SK-N-SH (cell line): ENCODE measurements at regions not wholly inside any gene's neighbourhood (a gene's known extent, or its start where the extent isn't known, plus 50 kb on each side); places are given as distances from the start of the nearest gene placed in this dataset.

Source experiments
- CTCF ChIA-PET: fragments of 300-600, 350-600 bp; formaldehyde crosslinking; extraction: SDS; loops from one replicate; lab custom pipeline; 2021; lab: Yijun Ruan, JAX
- POLR2A ChIA-PET: fragments of 350-600 bp; sonication (Branson Sonifier 250); formaldehyde crosslinking; extraction: SDS; loops from one replicate; lab custom pipeline; 2020; ENCODE audit warnings: antibody characterized with exemption, inconsistent platforms; lab: Yijun Ruan, JAX
- DNase-seq: peaks from one replicate; pipeline ENCODE4 v3.0.0; 2012
- H2AFZ ChIP-seq: fragments of 200-600 bp; sonication (generic); 2 replicates; pipeline ENCODE4 v1.8.1; 2016; ENCODE audit warnings: antibody characterized with exemption, mild to moderate bottlenecking, low read depth
- H3F3A ChIP-seq: fragments of 200-600 bp; sonication (generic); replicated peaks from 2 replicates; pipeline ENCODE3; 2016; ENCODE audit warnings: antibody characterized with exemption, mild to moderate bottlenecking; ENCODE audit not compliant: insufficient read depth
- H3K27ac ChIP-seq, 2 experiments: fragments of 200-500 bp in 1 of 2; fragments of 200-600 bp in 1 of 2; sonication (Bioruptor generic) in 1 of 2; sonication (generic), shearing (Covaris generic) in 1 of 2; 2 replicates each; pipeline versions ENCODE4 v1.5.1 to v1.6.1; 2014 to 2016; ENCODE audit warnings: low read depth in 2 of 2, inconsistent platforms in 1 of 2, low read length in 1 of 2, mild to moderate bottlenecking in 1 of 2, mixed read lengths in 1 of 2
- H3K27me3 ChIP-seq: fragments of 200-600 bp; sonication (generic), shearing (Covaris generic); 2 replicates; pipeline ENCODE4 v1.6.1; 2016; ENCODE audit warnings: mixed run types; ENCODE audit not compliant: insufficient read depth
- H3K36me3 ChIP-seq, 2 experiments: fragments of 200-500 bp in 1 of 2; fragments of 200-600 bp in 1 of 2; sonication (Bioruptor generic) in 1 of 2; sonication (generic) in 1 of 2; replicated peaks in 1 of 2; 2 replicates each; pipeline versions ENCODE3 to v1.5.1; 2014 to 2016; ENCODE audit warnings: low read length in 1 of 2, mild to moderate bottlenecking in 1 of 2; ENCODE audit not compliant: insufficient read depth in 2 of 2, control insufficient read depth in 1 of 2
- H3K4me1 ChIP-seq, 2 experiments: fragments of 200-500 bp in 1 of 2; fragments of 200-600 bp in 1 of 2; sonication (Bioruptor generic) in 1 of 2; sonication (generic), shearing (Covaris generic) in 1 of 2; 2 replicates each; pipeline versions ENCODE4 v1.5.1 to v1.6.1; 2014 to 2016; ENCODE audit warnings: low read depth in 1 of 2, low read length in 1 of 2, mixed run types in 1 of 2; ENCODE audit not compliant: insufficient read depth in 2 of 2, control insufficient read depth in 1 of 2
- H3K4me2 ChIP-seq: fragments of 200-600 bp; sonication (generic), shearing (Covaris generic); 2 replicates; pipeline ENCODE4 v1.6.1; 2017; ENCODE audit warnings: mixed run types
- H3K4me3 ChIP-seq, 2 experiments: fragments of 200-500 bp in 1 of 2; fragments of 200-600 bp in 1 of 2; sonication (Bioruptor generic) in 1 of 2; sonication (generic), shearing (Covaris generic) in 1 of 2; 2 replicates each; pipeline versions ENCODE4 v1.5.1 to v1.8.1; 2014 to 2016; ENCODE audit warnings: low read depth in 2 of 2, inconsistent platforms in 1 of 2, low read length in 1 of 2, mild to moderate bottlenecking in 1 of 2, mixed read lengths in 1 of 2, moderate library complexity in 1 of 2
- H3K79me2 ChIP-seq: fragments of 200-600 bp; sonication (generic); 2 replicates; pipeline ENCODE4 v1.8.1; 2017; ENCODE audit warnings: mild to moderate bottlenecking; ENCODE audit not compliant: insufficient read depth
- H3K9ac ChIP-seq: fragments of 200-600 bp; sonication (generic); 2 replicates; pipeline ENCODE4 v1.6.1; 2017; ENCODE audit warnings: mixed run types
- H3K9me2 ChIP-seq: fragments of 200-600 bp; sonication (generic); 2 replicates; pipeline ENCODE4 v1.6.1; 2017; ENCODE audit warnings: mixed run types
- H3K9me3 ChIP-seq: fragments of 200-600 bp; sonication (generic); 2 replicates; pipeline ENCODE4 v1.6.1; 2017; ENCODE audit warnings: mixed run types, mild to moderate bottlenecking, moderate library complexity
- H4K20me1 ChIP-seq: fragments of 200-600 bp; sonication (generic); 2 replicates; pipeline ENCODE4 v1.6.1; 2017; ENCODE audit warnings: mild to moderate bottlenecking, mixed run types; ENCODE audit not compliant: insufficient read depth
- ELF1 ChIP-seq: IDR thresholded peaks from 2 replicates; pipeline ENCODE4 v1.4.0; 2012
- FOSL2 ChIP-seq: IDR thresholded peaks from 2 replicates; pipeline ENCODE4 v1.4.0; 2012; ENCODE audit warnings: low read depth, mild to moderate bottlenecking, moderate library complexity, borderline replicate concordance
- FOXM1 ChIP-seq: IDR thresholded peaks from 2 replicates; pipeline ENCODE4 v1.4.0; 2012; ENCODE audit warnings: low read depth, mild to moderate bottlenecking
- GATA2 ChIP-seq: sonication (generic); formaldehyde crosslinking; IDR thresholded peaks from 2 replicates; pipeline ENCODE4 v1.5.0; 2020; ENCODE audit warnings: mild to moderate bottlenecking, missing genetic modification reagents
- MEF2A ChIP-seq: IDR thresholded peaks from 2 replicates; pipeline ENCODE4 v1.4.0; 2012; ENCODE audit warnings: low read depth, borderline replicate concordance
- RAD21 ChIP-seq: IDR thresholded peaks from 2 replicates; pipeline ENCODE4 v1.6.1; 2012; ENCODE audit warnings: mild to moderate bottlenecking, low read length
- RFX5 ChIP-seq: IDR thresholded peaks from 2 replicates; pipeline ENCODE4 v1.6.1; 2012; ENCODE audit warnings: mild to moderate bottlenecking, improper control_type of control experiment, low read length
- RXRA ChIP-seq: IDR thresholded peaks from 2 replicates; pipeline ENCODE4 v1.4.0; 2012; ENCODE audit warnings: low read depth, mild to moderate bottlenecking, borderline replicate concordance
- TAF1 ChIP-seq: IDR thresholded peaks from 2 replicates; pipeline ENCODE4 v1.6.1; 2012; ENCODE audit warnings: low read depth, mild to moderate bottlenecking, low read length, moderate library complexity, borderline replicate concordance
- TCF12 ChIP-seq: IDR thresholded peaks from 2 replicates; pipeline ENCODE4 v1.4.0; 2012
- TEAD4 ChIP-seq: IDR thresholded peaks from 2 replicates; pipeline ENCODE4 v1.4.0; 2012; ENCODE audit warnings: mild to moderate bottlenecking, borderline replicate concordance; ENCODE audit not compliant: insufficient read depth
- YY1 ChIP-seq: IDR thresholded peaks from 2 replicates; pipeline ENCODE4 v1.4.0; 2012; ENCODE audit warnings: low read depth, mild to moderate bottlenecking
- WGBS: methylation state at CpG from one replicate; pipeline ENCODE4 v1.1.6; 2017; ENCODE audit warnings: low lambda C conversion rate; 5-methylcytosine and 5-hydroxymethylcytosine counted together
- TF ChIP-seq, protein P1 (sequence below): fragments of 200-600 bp; sonication (generic); IDR thresholded peaks from 2 replicates; pipeline ENCODE4 v1.6.1; 2017; ENCODE audit warnings: antibody characterized with exemption, mild to moderate bottlenecking, moderate library complexity
- TF ChIP-seq, protein P2 (sequence below): IDR thresholded peaks from 2 replicates; pipeline ENCODE4 v1.4.0; 2012; ENCODE audit warnings: low read depth, borderline replicate concordance
- TF ChIP-seq, protein P3 (sequence below): fragments of 150-350 bp; IDR thresholded peaks from 2 replicates; pipeline ENCODE4 v1.6.1; 2017; ENCODE audit warnings: antibody characterized with exemption, low read length, low read depth, borderline replicate concordance
- TF ChIP-seq, protein P4 (sequence below): IDR thresholded peaks from 2 replicates; pipeline ENCODE4 v1.6.1; 2012; ENCODE audit warnings: mild to moderate bottlenecking, low read depth, low read length, moderate library complexity

DNA sequence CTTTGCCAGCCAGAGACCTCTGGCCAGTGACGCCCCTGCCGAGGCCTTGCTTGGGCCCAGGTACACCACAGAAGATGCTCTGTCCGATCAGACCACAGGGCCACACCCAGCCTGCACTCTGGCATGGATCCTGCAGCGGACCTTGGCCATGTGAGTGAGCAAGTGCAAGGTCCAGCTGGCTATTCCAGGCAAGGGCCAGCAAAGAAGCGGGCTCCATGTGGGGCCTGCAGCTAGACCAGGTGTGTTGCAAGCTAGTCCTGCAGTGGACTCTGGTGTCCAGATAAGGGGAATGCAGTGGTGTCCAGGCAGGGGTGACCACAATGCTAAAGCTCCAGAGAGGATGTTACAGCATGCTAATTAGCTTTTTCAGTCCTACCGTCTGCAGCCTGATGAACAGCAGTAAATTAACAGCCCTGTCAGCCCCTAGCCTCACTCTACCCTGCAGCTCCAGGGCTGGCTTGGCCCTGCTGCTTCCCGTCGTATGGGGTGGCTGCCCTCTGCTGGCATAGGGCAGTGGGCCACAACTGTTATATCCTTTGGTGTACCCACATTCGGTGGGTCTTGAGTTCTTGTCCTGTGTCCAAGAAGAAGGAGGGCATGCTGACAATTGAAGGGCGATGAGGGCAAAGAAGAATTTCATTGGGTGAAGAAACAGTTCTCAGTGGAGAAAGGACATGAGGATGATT is 284.5 kb upstream of the POU5F2 start:
- Histone ChIP-seq H3K4me1 (peaks cover under 1 to 2% of the 10 kb centered on the region in 2 experiments; a peak in 2 of 4 replicates), H3K36me3 (peaks cover 0 to 4% of the 10 kb centered on the region in 2 experiments), H3K9me3 (no peaks in the 10 kb centered on the region), H3K9me2 (no peaks in the 10 kb centered on the region), H2AFZ (no peak overlapping the region), H3F3A (peaks cover 6% of the 10 kb centered on the region), H3K4me3 (no peak overlapping the region), H3K27me3 (no peaks in the 10 kb centered on the region), H3K27ac (no peak overlapping the region), H4K20me1 (no peaks in the 10 kb centered on the region), H3K79me2 (no peaks in the 10 kb centered on the region), H3K9ac (no peak overlapping the region), H3K4me2 (no peak overlapping the region)
- no peak for TF ChIP-seq FOXM1
- no peak for TF ChIP-seq TCF12
- TF ChIP-seq, protein P1, sequence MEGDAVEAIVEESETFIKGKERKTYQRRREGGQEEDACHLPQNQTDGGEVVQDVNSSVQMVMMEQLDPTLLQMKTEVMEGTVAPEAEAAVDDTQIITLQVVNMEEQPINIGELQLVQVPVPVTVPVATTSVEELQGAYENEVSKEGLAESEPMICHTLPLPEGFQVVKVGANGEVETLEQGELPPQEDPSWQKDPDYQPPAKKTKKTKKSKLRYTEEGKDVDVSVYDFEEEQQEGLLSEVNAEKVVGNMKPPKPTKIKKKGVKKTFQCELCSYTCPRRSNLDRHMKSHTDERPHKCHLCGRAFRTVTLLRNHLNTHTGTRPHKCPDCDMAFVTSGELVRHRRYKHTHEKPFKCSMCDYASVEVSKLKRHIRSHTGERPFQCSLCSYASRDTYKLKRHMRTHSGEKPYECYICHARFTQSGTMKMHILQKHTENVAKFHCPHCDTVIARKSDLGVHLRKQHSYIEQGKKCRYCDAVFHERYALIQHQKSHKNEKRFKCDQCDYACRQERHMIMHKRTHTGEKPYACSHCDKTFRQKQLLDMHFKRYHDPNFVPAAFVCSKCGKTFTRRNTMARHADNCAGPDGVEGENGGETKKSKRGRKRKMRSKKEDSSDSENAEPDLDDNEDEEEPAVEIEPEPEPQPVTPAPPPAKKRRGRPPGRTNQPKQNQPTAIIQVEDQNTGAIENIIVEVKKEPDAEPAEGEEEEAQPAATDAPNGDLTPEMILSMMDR = no peak
- peak; percentile 17; the same call in 1 of the 2 replicates for TF ChIP-seq RAD21
- CTCF ChIA-PET = interaction anchor here (1.2 kb wide), 1 partner anchor 32 kb away, joined by 3 read pairs; no protein-coding TSS in a partner anchor
- WGBS = 95% methylated on average over 6 of the region's 10 CpGs
- POLR2A ChIA-PET = no interaction called here
- DNase-seq = no peak

DNA sequence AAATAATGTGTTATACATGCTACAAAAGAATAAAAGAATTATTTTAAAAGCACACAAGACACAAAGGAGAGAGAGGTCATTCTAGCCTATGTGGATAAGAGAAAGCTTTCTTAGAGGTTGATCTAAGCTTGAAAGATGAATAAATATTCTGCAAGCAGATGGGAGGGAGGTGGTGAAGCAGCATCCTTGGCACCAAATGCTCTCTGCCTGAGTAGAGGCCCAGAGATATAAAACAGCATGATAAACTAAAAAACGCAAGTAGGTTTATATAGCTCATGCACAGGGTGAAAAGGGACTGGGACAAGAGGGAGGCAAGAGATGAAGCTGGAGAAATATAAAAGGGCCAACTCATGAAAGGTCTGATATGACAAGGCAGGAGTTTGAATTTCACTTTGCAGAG is 283.2 kb upstream of the POU5F2 start:
- H2AFZ ChIP-seq = no peak overlapping the region
- peaks cover 2 to 5% of the 10 kb centered on the region in 2 experiments; a peak in 3 of 4 replicates for H3K4me1 ChIP-seq
- no peaks in the 10 kb centered on the region for H3K9me3 ChIP-seq
- POLR2A ChIA-PET = no interaction called here
- 100% methylated on average over 1 of the region's 1 CpG for WGBS
- H3K4me3 ChIP-seq = no peak overlapping the region
- H3K27me3 ChIP-seq = no peaks in the 10 kb centered on the region
- H3K36me3 ChIP-seq = no peaks in the 10 kb centered on the region
- CTCF ChIA-PET = interaction anchor here (1.2 kb wide), 1 partner anchor 33 kb away, joined by 3 read pairs; no protein-coding TSS in a partner anchor
- H3K9me2 ChIP-seq = no peaks in the 10 kb centered on the region
- H4K20me1 ChIP-seq = no peaks in the 10 kb centered on the region
- H3K27ac ChIP-seq = no peak overlapping the region
- H3K9ac ChIP-seq = no peak overlapping the region
- no peak for DNase-seq
- no peak overlapping the region for H3K4me2 ChIP-seq
- H3F3A ChIP-seq = peaks cover 13% of the 10 kb centered on the region
- H3K79me2 ChIP-seq = no peaks in the 10 kb centered on the region
- TF ChIP-seq RFX5 (no peak), TCF12 (no peak), TEAD4 (no peak), RXRA (no peak), MEF2A (no peak), ELF1 (no peak), FOSL2 (no peak), YY1 (no peak), TAF1 (no peak), GATA2 (no peak)
- TF ChIP-seq, protein P1 = no peak
- TF ChIP-seq, protein P2, sequence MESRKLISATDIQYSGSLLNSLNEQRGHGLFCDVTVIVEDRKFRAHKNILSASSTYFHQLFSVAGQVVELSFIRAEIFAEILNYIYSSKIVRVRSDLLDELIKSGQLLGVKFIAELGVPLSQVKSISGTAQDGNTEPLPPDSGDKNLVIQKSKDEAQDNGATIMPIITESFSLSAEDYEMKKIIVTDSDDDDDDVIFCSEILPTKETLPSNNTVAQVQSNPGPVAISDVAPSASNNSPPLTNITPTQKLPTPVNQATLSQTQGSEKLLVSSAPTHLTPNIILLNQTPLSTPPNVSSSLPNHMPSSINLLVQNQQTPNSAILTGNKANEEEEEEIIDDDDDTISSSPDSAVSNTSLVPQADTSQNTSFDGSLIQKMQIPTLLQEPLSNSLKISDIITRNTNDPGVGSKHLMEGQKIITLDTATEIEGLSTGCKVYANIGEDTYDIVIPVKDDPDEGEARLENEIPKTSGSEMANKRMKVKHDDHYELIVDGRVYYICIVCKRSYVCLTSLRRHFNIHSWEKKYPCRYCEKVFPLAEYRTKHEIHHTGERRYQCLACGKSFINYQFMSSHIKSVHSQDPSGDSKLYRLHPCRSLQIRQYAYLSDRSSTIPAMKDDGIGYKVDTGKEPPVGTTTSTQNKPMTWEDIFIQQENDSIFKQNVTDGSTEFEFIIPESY = no peak
- TF ChIP-seq, protein P3, sequence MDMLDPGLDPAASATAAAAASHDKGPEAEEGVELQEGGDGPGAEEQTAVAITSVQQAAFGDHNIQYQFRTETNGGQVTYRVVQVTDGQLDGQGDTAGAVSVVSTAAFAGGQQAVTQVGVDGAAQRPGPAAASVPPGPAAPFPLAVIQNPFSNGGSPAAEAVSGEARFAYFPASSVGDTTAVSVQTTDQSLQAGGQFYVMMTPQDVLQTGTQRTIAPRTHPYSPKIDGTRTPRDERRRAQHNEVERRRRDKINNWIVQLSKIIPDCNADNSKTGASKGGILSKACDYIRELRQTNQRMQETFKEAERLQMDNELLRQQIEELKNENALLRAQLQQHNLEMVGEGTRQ = no peak
- TF ChIP-seq, protein P4, sequence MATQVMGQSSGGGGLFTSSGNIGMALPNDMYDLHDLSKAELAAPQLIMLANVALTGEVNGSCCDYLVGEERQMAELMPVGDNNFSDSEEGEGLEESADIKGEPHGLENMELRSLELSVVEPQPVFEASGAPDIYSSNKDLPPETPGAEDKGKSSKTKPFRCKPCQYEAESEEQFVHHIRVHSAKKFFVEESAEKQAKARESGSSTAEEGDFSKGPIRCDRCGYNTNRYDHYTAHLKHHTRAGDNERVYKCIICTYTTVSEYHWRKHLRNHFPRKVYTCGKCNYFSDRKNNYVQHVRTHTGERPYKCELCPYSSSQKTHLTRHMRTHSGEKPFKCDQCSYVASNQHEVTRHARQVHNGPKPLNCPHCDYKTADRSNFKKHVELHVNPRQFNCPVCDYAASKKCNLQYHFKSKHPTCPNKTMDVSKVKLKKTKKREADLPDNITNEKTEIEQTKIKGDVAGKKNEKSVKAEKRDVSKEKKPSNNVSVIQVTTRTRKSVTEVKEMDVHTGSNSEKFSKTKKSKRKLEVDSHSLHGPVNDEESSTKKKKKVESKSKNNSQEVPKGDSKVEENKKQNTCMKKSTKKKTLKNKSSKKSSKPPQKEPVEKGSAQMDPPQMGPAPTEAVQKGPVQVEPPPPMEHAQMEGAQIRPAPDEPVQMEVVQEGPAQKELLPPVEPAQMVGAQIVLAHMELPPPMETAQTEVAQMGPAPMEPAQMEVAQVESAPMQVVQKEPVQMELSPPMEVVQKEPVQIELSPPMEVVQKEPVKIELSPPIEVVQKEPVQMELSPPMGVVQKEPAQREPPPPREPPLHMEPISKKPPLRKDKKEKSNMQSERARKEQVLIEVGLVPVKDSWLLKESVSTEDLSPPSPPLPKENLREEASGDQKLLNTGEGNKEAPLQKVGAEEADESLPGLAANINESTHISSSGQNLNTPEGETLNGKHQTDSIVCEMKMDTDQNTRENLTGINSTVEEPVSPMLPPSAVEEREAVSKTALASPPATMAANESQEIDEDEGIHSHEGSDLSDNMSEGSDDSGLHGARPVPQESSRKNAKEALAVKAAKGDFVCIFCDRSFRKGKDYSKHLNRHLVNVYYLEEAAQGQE = no peak
